HepG2 (cell line): ENCODE measurements at regions not wholly inside any gene's neighbourhood (a gene's known extent, or its start where the extent isn't known, plus 50 kb on each side); places are given as distances from the start of the nearest gene placed in this dataset.

ENCODE experiments used
- ATAC-seq: fragments of 200-7000 bp; cut with Tn5 transposase; 3 replicates; pipeline ENCODE4 v1.9.1; 2020; ENCODE audit warnings: mild to moderate bottlenecking, moderate library complexity
- BruUV-seq: library from RNA; stranded (reverse); fragments of 400-500 nt; replicated peaks from 2 replicates; lab custom pipeline; 2021; lab: Mats Ljungman, UMichigan
- CTCF ChIA-PET: fragments of 300-600 bp; formaldehyde crosslinking; extraction: SDS; loops from one replicate; lab custom pipeline; 2021; ENCODE audit warnings: low total read pairs, inconsistent platforms, low intra/inter-chr PET ratio; lab: Yijun Ruan, JAX
- POLR2A ChIA-PET: fragments of 350-600 bp; sonication (Branson Sonifier 250); formaldehyde crosslinking; loops from one replicate; lab custom pipeline; 2020; ENCODE audit warnings: antibody characterized with exemption, inconsistent platforms; lab: Yijun Ruan, JAX
- DNase-seq: peaks from one replicate; pipeline ENCODE4 v3.0.0-alpha.2; 2015; ENCODE audit warnings: low spot score
- FAIRE-seq: peaks from 3 replicates; lab custom pipeline; 2011; peaks lifted over from hg19 to GRCh38; lab: Jason Lieb, UNC
- H2AFZ ChIP-seq: one replicate; pipeline ENCODE4 v1.6.1; 2011; ENCODE audit warnings: low read length, inconsistent platforms
- H3K27ac ChIP-seq: fragments of 300-600 bp; 3 replicates; pipeline ENCODE4 v1.8.0; 2011; ENCODE audit warnings: mixed run types, mild to moderate bottlenecking, mixed read lengths, low read length, inconsistent platforms; ENCODE audit not compliant: insufficient read depth; ENCODE audit errors: extremely low read length
- H3K27me3 ChIP-seq, 2 experiments: fragments of 200-600 bp in 1 of 2; 2 replicates in 1 of 2; 3 replicates in 1 of 2; pipeline versions ENCODE4 v1.6.0 to v1.8.0; 2011; ENCODE audit warnings: low read length in 2 of 2, mild to moderate bottlenecking in 2 of 2, moderate library complexity in 2 of 2, inconsistent platforms in 1 of 2; ENCODE audit not compliant: insufficient read depth in 2 of 2, control insufficient read depth in 1 of 2
- H3K36me3 ChIP-seq, 2 experiments: fragments of 200-600 bp in 1 of 2; replicated peaks in 1 of 2; 2 replicates in 1 of 2; 3 replicates in 1 of 2; pipeline versions ENCODE4 v1.5.1 to v1.8.0; 2011; ENCODE audit warnings: low read length in 2 of 2, inconsistent platforms in 1 of 2; ENCODE audit not compliant: insufficient read depth in 2 of 2, control insufficient read depth in 1 of 2
- H3K4me1 ChIP-seq: 2 replicates; pipeline ENCODE4 v1.5.1; 2012; ENCODE audit warnings: low read length, inconsistent platforms; ENCODE audit not compliant: insufficient read depth
- H3K4me2 ChIP-seq: 2 replicates; pipeline ENCODE4 v1.6.0; 2011; ENCODE audit warnings: low read depth, low read length, inconsistent platforms
- H3K4me3 ChIP-seq, 3 experiments: fragments of 200-600 bp in 1 of 3; sonication (generic), shearing (Covaris generic) in 1 of 3; replicated peaks in 1 of 3; 2 replicates each; pipeline ENCODE4 v1.5.1; 2011 to 2016; ENCODE audit warnings: low read length in 3 of 3, inconsistent platforms in 2 of 3, low read depth in 2 of 3, mild to moderate bottlenecking in 2 of 3, control low read depth in 1 of 3, mixed read lengths in 1 of 3; ENCODE audit not compliant: insufficient read depth in 1 of 3
- H3K79me2 ChIP-seq: one replicate; pipeline ENCODE4 v1.6.1; 2011; ENCODE audit warnings: low read length, inconsistent platforms; ENCODE audit not compliant: insufficient read depth
- H3K9ac ChIP-seq: 2 replicates; pipeline ENCODE4 v1.6.0; 2011; ENCODE audit warnings: mild to moderate bottlenecking, low read depth, low read length, inconsistent platforms; ENCODE audit not compliant: insufficient read depth
- H3K9me3 ChIP-seq: 2 replicates; pipeline ENCODE4 v1.5.1; 2012; ENCODE audit warnings: mild to moderate bottlenecking, low read length
- H4K20me1 ChIP-seq: 2 replicates; pipeline ENCODE4 v1.6.0; 2011; ENCODE audit warnings: inconsistent platforms, mild to moderate bottlenecking, low read length, moderate library complexity; ENCODE audit not compliant: insufficient read depth
- DMAP1 ChIP-seq: IDR thresholded peaks from 2 replicates; pipeline ENCODE4 v1.6.1; 2016
- HMG20B ChIP-seq: conservative IDR thresholded peaks from 2 replicates; pipeline ENCODE4 v1.6.1; 2016; ENCODE audit warnings: missing genetic modification reagents, missing compliant biosample characterization
- KDM2A ChIP-seq: sonication (generic); formaldehyde crosslinking; IDR thresholded peaks from 2 replicates; pipeline ENCODE4 v1.4.0; 2020; ENCODE audit warnings: low read depth, missing genetic modification reagents, borderline replicate concordance
- KLF9 ChIP-seq: IDR thresholded peaks from 2 replicates; pipeline ENCODE4 v1.6.1; 2016; ENCODE audit warnings: low read depth
- POLR2G ChIP-seq: fragments of 200-400 bp; formaldehyde crosslinking; IDR thresholded peaks from 2 replicates; pipeline ENCODE4 v1.6.1; 2018; ENCODE audit warnings: mild to moderate bottlenecking, low read depth, low read length, moderate library complexity
- RBFOX2 ChIP-seq: fragments of 200-400 bp; formaldehyde crosslinking; IDR thresholded peaks from 2 replicates; pipeline ENCODE4 v1.6.1; 2017; ENCODE audit warnings: low read depth, mild to moderate bottlenecking, low read length
- SMAD9 ChIP-seq: sonication (generic); formaldehyde crosslinking; IDR thresholded peaks from 2 replicates; pipeline ENCODE4 v1.5.1; 2020; ENCODE audit warnings: mild to moderate bottlenecking, missing genetic modification reagents
- TEAD3 ChIP-seq: optimal IDR thresholded peaks from 2 replicates; pipeline ENCODE3; 2016; ENCODE audit warnings: borderline replicate concordance
- TSC22D2 ChIP-seq: sonication (generic); formaldehyde crosslinking; IDR thresholded peaks from 2 replicates; pipeline ENCODE4 v1.5.1; 2020; ENCODE audit warnings: missing genetic modification reagents, mild to moderate bottlenecking, borderline replicate concordance
- ZFP62 ChIP-seq: sonication (generic); formaldehyde crosslinking; IDR thresholded peaks from 2 replicates; pipeline ENCODE4 v1.4.0; 2020; ENCODE audit warnings: missing genetic modification reagents
- ZNF282 ChIP-seq: fragments of 450-650 bp; IDR thresholded peaks from 2 replicates; pipeline ENCODE4 v1.6.1; 2018; ENCODE audit not compliant: partially characterized antibody
- ZNF343 ChIP-seq: sonication (generic); formaldehyde crosslinking; IDR thresholded peaks from 2 replicates; pipeline ENCODE4 v1.4.0; 2020; ENCODE audit warnings: mild to moderate bottlenecking, missing genetic modification reagents
- ZNF496 ChIP-seq: sonication (generic); formaldehyde crosslinking; IDR thresholded peaks from 2 replicates; pipeline ENCODE4 v1.8.1; 2023; ENCODE audit warnings: mild to moderate bottlenecking, moderate library complexity, missing genetic modification reagents; ENCODE audit not compliant: insufficient replicate concordance
- ZNF567 ChIP-seq: sonication (generic); formaldehyde crosslinking; IDR thresholded peaks from 2 replicates; pipeline ENCODE4 v1.8.1; 2023; ENCODE audit warnings: mild to moderate bottlenecking, missing genetic modification reagents, borderline replicate concordance
- ZNF746 ChIP-seq: sonication (generic); formaldehyde crosslinking; IDR thresholded peaks from 2 replicates; pipeline ENCODE4 v1.8.0; 2022; ENCODE audit warnings: mild to moderate bottlenecking, missing genetic modification reagents
- WGBS: methylation state at CpG from one replicate; pipeline ENCODE4 v1.1.6; 2017; ENCODE audit warnings: low lambda C conversion rate; 5-methylcytosine and 5-hydroxymethylcytosine counted together
- in situ Hi-C: cut with HindIII; loops from 2 replicates; pipeline ENCODE4 v1.10.0; 2017; ENCODE audit warnings: low pct_unique_long_range_greater_than_20kb; ENCODE audit not compliant: extremely low pct_ligation_motif_present
- intact Hi-C: fragments of 100-400 bp; cut with micrococcal nuclease; formaldehyde crosslinking; loops from one replicate; pipeline ENCODE4 v1.10.0; 2022; ENCODE audit not compliant: unreplicated experiment
- TF ChIP-seq, protein P1 (sequence below): sonication (generic); formaldehyde crosslinking; IDR thresholded peaks from 2 replicates; pipeline ENCODE4 v1.4.0; 2020; ENCODE audit warnings: missing genetic modification reagents
- TF ChIP-seq, protein P2 (sequence below): sonication (generic); formaldehyde crosslinking; IDR thresholded peaks from 2 replicates; pipeline ENCODE4 v1.4.0; 2020; ENCODE audit warnings: missing genetic modification reagents
- TF ChIP-seq, protein P3 (sequence below): sonication (generic); formaldehyde crosslinking; IDR thresholded peaks from 2 replicates; pipeline ENCODE4 v1.5.1; 2020; ENCODE audit warnings: missing genetic modification reagents, mild to moderate bottlenecking, borderline replicate concordance

DNA sequence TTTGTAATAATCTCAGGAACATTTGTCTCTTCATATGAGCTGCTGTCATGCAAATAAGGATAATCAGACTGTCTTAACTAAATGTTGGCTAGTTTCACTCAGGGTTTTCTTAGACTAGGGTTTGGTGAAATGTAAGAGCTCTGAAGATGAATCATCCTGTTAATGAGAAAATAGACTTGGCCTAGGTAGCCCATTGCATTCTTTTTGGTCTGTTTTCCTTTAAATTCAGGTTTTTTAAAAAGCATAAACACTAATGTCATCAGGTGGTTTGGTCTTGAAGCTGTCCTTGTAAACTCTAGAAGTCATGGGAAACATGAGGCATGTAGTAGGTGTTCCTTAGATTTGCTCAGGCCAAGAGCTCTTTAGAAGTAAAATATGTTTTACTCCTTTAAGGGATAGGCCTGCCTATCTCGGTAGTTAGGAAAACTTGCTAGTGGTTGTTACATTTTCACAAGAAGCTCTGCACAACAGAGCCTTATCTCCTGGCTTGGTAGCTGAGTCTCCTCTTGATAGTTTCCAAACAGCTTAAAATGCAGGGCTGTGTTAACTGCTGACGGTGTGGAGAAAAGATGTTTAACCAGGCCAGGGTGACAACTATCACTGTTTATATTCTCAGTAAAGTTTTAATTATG is 62.0 kb upstream of the C1QTNF9B start:
- 14% methylated on average over 2 of the region's 2 CpGs for WGBS
- CTCF ChIA-PET: no interaction called here
- no peak for TF ChIP-seq DMAP1
- TF ChIP-seq KDM2A (CRISPR knock-in tag): no peak
- no peak for TF ChIP-seq ZNF746 (CRISPR knock-in tag)
- no peak for TF ChIP-seq KLF9 (CRISPR knock-in tag)
- TF ChIP-seq, protein P1, sequence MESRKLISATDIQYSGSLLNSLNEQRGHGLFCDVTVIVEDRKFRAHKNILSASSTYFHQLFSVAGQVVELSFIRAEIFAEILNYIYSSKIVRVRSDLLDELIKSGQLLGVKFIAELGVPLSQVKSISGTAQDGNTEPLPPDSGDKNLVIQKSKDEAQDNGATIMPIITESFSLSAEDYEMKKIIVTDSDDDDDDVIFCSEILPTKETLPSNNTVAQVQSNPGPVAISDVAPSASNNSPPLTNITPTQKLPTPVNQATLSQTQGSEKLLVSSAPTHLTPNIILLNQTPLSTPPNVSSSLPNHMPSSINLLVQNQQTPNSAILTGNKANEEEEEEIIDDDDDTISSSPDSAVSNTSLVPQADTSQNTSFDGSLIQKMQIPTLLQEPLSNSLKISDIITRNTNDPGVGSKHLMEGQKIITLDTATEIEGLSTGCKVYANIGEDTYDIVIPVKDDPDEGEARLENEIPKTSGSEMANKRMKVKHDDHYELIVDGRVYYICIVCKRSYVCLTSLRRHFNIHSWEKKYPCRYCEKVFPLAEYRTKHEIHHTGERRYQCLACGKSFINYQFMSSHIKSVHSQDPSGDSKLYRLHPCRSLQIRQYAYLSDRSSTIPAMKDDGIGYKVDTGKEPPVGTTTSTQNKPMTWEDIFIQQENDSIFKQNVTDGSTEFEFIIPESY (CRISPR knock-in tag): no peak
- TF ChIP-seq ZNF496 (CRISPR knock-in tag): no peak
- TF ChIP-seq, protein P2, sequence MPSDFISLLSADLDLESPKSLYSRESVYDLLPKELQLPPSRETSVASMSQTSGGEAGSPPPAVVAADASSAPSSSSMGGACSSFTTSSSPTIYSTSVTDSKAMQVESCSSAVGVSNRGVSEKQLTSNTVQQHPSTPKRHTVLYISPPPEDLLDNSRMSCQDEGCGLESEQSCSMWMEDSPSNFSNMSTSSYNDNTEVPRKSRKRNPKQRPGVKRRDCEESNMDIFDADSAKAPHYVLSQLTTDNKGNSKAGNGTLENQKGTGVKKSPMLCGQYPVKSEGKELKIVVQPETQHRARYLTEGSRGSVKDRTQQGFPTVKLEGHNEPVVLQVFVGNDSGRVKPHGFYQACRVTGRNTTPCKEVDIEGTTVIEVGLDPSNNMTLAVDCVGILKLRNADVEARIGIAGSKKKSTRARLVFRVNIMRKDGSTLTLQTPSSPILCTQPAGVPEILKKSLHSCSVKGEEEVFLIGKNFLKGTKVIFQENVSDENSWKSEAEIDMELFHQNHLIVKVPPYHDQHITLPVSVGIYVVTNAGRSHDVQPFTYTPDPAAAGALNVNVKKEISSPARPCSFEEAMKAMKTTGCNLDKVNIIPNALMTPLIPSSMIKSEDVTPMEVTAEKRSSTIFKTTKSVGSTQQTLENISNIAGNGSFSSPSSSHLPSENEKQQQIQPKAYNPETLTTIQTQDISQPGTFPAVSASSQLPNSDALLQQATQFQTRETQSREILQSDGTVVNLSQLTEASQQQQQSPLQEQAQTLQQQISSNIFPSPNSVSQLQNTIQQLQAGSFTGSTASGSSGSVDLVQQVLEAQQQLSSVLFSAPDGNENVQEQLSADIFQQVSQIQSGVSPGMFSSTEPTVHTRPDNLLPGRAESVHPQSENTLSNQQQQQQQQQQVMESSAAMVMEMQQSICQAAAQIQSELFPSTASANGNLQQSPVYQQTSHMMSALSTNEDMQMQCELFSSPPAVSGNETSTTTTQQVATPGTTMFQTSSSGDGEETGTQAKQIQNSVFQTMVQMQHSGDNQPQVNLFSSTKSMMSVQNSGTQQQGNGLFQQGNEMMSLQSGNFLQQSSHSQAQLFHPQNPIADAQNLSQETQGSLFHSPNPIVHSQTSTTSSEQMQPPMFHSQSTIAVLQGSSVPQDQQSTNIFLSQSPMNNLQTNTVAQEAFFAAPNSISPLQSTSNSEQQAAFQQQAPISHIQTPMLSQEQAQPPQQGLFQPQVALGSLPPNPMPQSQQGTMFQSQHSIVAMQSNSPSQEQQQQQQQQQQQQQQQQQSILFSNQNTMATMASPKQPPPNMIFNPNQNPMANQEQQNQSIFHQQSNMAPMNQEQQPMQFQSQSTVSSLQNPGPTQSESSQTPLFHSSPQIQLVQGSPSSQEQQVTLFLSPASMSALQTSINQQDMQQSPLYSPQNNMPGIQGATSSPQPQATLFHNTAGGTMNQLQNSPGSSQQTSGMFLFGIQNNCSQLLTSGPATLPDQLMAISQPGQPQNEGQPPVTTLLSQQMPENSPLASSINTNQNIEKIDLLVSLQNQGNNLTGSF (CRISPR knock-in tag): no peak
- TF ChIP-seq ZNF282: no peak
- no peak for TF ChIP-seq ZNF343
- no peak for TF ChIP-seq POLR2G
- no peak for TF ChIP-seq TSC22D2 (CRISPR knock-in tag)
- no peak for TF ChIP-seq TEAD3
- TF ChIP-seq SMAD9 (CRISPR knock-in tag): no peak
- TF ChIP-seq HMG20B (CRISPR knock-in tag): no peak
- TF ChIP-seq ZNF567 (CRISPR knock-in tag): no peak
- TF ChIP-seq RBFOX2: no peak
- TF ChIP-seq, protein P3, sequence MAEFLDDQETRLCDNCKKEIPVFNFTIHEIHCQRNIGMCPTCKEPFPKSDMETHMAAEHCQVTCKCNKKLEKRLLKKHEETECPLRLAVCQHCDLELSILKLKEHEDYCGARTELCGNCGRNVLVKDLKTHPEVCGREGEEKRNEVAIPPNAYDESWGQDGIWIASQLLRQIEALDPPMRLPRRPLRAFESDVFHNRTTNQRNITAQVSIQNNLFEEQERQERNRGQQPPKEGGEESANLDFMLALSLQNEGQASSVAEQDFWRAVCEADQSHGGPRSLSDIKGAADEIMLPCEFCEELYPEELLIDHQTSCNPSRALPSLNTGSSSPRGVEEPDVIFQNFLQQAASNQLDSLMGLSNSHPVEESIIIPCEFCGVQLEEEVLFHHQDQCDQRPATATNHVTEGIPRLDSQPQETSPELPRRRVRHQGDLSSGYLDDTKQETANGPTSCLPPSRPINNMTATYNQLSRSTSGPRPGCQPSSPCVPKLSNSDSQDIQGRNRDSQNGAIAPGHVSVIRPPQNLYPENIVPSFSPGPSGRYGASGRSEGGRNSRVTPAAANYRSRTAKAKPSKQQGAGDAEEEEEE (CRISPR knock-in tag): no peak
- TF ChIP-seq ZFP62 (CRISPR knock-in tag): no peak

More for the DNA sequence above, 62.0 kb upstream of the C1QTNF9B start:
- no peaks in the 10 kb centered on the region for H4K20me1 ChIP-seq
- no peaks in the 10 kb centered on the region for H3K36me3 ChIP-seq
- H3K9ac ChIP-seq: no peak overlapping the region
- no peak for ATAC-seq
- no peaks in the 10 kb centered on the region for H3K9me3 ChIP-seq
- in situ Hi-C loops: no loop called here
- BruUV-seq: no TSS peak
- intact Hi-C loops: no loop called here
- H3K4me2 ChIP-seq: no peak overlapping the region
- H3K4me1 ChIP-seq: no peaks in the 10 kb centered on the region
- DNase-seq: no peak
- H3K27ac ChIP-seq: no peak overlapping the region
- H3K4me3 ChIP-seq: no peak overlapping the region
- no peak overlapping the region for H2AFZ ChIP-seq
- peaks cover 0 to 12% of the 10 kb centered on the region in 2 experiments; a peak in 1 of 5 replicates for H3K27me3 ChIP-seq
- POLR2A ChIA-PET: no interaction called here
- no peak for FAIRE-seq
- H3K79me2 ChIP-seq: no peaks in the 10 kb centered on the region
